Fibroblast of skin of back (primary cell): ENCODE measurements at regions not wholly inside any gene's neighbourhood (a gene's known extent, or its start where the extent isn't known, plus 50 kb on each side); places are given as distances from the start of the nearest gene placed in this dataset.

Experiments used
- DNase-seq: peaks from one replicate; pipeline ENCODE4 v3.0.0-alpha.2; 2013

GRCh38 chr1:93013145-93014065, 52.1 kb upstream of the DIPK1A start:
- DNase-seq: no peak

- no peak for DNase-seq
These were observed 52.9 kb upstream of the DIPK1A start for GRCh38 chr1:93014168-93014567.

GRCh38 chr1:93015590-93015989, 54.3 kb upstream of the DIPK1A start:
- peak; percentile 76 for DNase-seq

DNA sequence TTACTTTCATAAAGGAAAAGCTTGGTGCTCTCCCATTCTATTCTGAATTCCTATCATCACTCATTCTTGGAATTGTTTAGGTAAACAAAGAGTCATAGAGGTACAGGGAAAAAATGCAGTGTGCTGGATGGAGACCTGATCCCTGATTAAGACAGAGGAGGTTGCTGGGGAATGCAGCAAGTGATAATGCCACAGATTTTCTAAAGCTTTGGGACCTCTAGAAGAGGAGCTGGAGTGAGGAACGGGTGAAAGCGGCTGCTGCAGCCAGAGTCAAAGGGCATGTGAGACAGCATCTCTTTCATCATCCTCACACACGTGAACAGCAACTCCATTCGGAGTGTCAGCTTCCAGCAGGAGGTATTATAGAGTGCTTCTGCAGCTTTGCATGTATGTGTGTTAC, 54.9 kb upstream of the DIPK1A start:
- no peak for DNase-seq

DNA sequence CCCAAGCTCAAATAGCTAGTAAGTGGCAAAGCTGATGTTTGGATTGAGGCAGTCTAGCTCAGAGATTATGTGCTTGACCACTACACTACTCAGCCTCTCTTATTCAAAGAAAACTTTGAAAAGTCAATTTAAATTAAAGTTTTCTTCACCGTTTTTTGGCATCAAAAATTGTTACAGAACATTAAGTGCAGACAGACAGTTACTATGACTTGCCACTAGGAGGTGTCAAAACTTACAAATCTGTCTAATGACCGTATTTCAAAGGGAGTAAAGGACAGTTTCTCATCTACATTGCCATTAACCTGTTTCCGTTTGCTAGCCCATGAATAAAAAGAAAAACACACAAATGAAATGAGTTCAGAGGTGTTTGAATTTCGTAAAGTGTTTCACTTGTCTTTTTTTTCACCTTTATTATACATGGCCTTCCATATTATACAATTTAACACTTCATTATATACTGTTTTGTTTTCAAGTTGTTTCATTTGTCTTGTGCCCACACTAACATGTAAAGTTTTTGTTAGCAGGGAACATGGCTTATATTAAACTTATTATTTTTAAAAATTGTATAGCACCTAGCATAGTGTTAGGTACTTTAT, 57.4 kb upstream of the MTF2 start:
- peak; percentile 41 for DNase-seq

DNA sequence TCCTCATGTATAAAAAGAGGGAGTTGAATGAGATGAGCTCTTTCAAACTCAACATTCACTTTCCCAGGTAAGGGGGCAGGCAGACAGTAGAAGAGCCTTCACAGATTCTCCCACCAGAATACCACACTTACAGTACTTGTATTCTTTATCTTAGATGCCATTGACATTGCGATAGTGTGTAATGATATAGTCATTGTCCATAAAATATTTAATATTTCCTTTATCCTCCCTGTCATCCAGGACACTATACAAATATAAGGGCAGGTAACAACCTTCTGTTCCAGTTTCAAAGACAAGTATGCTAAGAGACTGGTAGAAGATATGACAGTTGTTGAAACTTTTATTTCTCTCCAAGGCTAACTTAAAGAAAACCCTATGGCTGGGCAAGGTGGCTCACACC, 56.5 kb upstream of the MTF2 start:
- no peak for DNase-seq

- no peak for DNase-seq
These were observed 55.8 kb upstream of the MTF2 start for GRCh38 chr1:93023281-93023680.

DNA sequence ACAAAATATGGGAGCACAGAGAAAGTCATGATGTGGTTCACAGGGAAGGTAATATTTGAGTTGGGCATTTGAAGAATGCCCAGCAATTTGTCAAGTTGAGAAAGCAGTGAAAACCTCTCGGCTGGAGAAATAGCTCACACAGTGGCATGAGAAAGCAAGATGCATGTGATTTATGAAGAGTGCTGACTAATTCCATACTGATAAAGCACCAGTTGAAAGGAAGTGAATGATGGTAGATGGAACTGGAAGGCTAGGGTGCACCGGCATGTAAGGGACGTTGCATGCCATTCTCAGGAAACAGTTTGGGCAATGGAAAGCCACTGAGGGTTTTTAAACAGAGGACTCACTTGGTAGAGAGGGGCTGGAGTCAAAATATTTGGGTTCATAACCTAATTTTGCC, 53.5 kb upstream of the MTF2 start:
- no peak for DNase-seq

GRCh38 chr1:93028542-93028941, 50.5 kb upstream of the MTF2 start:
- DNase-seq: no peak
